ENCODE measurements at regions not wholly inside any gene's neighbourhood (a gene's known extent, or its start where the extent isn't known, plus 50 kb on each side); places are given as distances from the start of the nearest gene placed in this dataset.
"Not testable (repeated sequence)": the region's sequence is repeated elsewhere in the genome, so short reads cannot be mapped to it uniquely, and the experiment has no call there.

DNA sequence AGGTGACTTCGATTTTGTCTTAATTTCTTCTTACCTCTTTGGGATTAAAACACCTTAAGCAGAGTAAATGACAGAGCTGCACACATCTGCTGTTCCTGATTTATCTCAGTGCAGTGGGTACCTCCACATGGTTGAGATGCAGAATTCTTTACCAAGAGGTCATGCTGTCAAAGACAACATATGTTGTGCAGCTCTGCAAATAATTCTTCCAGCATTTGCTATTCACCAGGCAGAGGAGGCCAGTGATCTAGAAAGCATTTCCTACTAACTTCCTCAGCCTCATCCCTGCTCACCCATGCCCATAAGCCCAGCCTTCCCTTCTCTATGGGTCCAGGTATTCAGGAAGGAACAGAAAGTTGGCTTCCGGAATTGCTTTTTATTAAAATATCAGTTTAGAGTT, 109.3 kb downstream of the THBS2 start:
- DNase-seq (ENCODE audit: low read depth, low spot score) = no peak

DNA sequence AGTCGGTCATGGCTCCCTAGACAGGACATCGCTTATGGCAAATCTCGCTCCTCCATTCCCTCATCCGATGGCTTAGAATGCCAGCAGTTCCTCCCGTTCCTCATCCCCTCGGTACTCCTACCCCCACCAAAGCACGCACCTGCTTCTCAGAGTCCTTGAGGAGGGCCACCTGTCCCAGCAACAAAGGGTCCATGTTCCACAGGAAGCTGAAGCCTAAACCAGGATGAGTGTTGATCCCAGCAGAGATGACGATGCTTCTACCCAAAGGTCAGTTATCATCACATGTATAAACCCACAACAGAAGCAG, 111.2 kb downstream of the THBS2 start:
- no peak for DNase-seq (ENCODE audit: low read depth, low spot score)

DNA sequence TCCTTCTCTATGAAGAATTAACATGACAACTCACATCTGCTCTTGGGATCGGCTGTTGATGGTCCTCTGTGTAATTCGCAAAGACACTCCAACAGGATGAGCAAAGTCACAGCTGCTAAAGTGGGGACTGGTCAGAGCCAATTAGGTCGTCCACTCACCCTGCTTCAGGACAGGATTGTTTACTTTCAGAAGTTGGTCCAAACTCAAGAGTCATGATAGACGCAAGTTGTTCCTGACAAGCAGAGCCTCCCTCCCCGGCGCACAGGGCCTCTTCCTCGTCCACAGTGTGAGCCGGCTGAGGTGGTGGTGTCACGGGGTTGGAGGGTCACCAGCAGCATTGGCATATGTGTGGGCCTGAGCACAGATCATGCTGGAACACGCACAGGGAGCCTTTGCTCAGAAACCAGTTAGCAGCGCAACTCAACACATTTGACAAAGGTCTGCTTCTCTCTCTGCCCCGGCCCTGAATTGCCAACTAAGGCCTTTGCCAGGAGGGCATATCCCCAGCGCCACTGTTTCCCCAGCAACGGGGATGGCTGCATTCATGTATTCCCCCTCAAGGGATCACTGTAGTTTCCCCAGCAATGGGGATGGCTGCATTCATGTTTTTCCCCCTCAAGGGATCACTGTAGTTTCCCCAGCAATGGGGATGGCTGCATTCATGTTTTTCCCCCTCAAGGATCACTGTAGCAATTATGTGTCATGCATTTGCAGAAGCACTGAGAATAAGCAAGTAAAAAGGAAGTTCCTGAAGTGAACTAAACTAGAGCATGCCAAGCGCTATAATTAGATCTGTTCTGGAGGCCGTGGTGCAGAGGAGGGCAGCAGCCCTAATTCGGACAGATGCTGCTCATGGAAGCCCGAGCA, 111.7 kb downstream of the THBS2 start:
- DNase-seq (ENCODE audit: low read depth, low spot score) = no peak

DNA sequence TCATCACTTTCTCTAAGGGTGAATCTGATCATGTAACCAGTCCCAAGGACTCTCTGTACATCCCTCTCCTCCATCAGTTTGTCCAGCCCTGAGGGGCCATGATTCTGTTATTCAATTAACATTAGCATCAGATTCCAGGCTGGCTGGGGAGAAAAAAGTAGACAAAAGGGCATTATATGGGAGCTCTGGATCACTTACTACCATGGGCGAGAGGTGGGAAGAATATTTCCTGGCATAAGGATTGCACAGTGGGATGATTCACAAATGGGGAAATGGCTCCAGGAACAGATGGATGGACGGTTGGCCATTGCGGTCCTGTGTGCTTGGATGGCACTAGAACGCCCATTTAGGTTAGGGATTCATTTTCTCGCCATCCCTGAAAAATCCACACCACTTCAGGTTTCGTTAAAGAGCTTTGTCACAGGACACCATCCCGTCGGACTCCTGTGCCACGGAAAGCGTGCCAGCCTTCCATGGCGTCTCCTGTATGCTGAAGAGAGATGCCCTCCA, 112.6 kb downstream of the THBS2 start:
- DNase-seq (ENCODE audit: low read depth, low spot score) = no peak

DNA sequence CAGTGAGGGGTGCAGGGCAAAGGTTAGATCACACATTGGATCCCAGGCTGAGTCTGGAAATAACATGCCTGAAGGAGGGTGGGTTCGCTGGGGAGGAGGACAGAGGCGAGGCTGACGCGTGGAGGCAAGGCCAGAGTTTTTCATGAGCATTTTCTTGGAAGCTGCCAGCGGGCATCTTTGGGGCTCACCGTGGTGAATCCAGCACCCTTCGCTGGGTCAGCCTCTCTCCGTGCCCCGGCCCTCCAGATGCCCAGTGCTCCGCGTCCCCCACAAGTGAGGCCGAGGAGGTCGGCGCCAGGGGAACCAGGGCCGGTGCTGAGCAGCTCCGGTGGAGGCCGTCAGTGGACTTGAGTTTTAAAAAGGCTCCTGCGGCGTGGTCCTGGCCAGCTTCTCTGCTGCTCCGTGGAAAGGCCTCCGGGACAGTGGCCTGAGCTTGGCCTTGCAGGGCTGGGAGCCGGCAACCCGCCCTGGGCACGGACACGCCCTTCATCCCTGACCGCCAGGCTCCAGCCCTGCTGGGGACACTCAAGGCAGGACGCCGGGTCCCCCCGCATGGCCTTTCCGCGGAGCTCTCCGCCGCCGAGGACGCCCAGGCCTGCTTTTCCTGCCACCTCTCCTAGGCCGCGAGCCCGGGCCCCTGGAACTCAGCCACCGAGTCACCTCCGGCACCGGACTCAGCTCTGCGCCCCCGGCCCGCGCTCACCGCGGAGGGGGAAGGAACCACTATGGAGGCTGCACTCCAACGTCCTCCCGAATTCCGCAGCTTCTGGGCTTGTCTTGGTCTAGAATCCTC, 114.3 kb downstream of the THBS2 start:
- no peak for DNase-seq (ENCODE audit: low read depth, low spot score)

DNA sequence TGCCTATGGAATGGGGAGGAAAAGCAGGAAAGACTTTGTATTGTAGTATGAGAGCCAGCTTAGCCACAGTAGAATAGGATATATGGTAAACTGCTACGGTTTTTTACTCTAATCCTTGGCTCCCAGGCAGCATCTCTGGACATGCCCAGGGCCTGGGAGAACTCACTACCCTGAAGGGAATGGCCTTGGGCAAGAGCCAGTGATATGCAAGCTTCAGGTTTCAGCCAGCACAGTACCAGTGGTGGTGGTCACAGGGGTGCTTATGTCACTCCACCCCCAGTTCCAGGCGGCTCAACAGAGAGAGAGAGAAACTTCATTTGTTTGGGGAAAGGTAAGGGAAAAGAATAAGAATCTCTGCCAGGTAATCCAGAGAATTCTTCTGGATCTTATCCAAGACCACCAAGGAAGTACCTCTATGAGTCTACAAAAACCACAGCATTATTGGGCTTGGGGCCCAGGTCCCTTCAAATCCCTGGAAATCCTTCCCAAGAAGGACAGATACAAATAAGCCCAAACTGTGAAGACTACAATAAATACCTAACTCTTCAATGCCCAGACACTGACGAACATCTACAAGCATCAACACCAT, 121.2 kb downstream of the THBS2 start:
- DNase-seq (ENCODE audit: low read depth, low spot score) = no peak

DNA sequence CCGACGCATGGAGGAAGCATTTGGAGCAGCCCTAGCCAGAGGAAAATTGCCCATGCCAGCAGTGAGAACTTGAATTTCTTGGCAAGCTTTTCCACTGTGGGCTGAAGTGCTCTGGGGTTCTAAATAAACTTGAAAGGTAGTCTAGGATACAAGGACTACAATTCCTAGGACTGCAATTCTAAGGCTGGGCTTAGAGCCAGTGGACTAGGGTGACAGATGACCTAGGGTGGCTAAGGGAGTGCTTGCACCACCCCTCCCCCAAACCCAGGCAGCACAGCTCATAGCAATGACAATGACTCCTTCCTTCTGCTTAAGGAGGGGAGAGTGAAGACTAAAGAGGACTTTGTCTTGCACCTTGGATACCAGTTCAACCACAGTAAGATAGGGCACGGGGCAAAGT, 122.3 kb downstream of the THBS2 start:
- no peak for DNase-seq (ENCODE audit: low read depth, low spot score)

DNA sequence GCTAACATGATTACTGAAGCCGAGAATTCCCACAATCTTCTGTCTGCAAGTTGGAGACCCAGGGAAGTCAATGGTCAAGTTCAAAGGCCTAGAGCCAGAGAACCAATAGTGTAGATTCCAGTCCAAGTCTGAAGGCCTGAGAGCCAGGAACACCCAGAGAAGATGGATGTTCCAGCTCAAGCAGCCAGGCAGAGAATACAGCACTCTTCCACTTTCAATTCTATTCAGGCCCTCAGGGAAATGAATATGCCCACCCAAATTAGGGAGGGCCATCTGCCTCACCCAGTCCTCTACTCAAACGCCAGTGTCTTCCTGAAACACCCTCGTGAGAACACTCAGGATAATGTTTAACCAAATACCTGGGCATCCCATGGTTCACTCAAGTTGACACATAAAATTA, 123.5 kb downstream of the THBS2 start:
- DNase-seq (ENCODE audit: low read depth, low spot score) = no peak

DNA sequence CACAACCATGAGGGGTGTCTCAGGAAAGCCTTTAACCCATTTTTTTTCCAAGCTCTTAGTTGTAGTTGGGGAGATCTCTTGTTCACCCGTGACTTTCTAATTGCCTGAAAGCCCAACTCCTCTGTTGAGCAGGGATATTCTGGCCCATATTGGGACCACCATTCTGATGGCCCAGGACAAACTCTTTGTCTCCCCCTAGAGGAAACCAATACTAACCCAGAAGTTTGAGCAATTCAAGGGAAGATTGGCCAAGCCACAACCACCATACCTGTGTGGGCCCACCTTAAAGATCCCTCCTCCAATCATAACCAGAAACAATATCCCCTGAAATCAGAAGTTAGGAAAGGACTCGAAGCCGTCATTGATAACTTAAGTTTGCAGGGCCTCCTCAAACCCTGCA, 132.6 kb downstream of the THBS2 start:
- DNase-seq (ENCODE audit: low read depth, low spot score) = no peak

DNA sequence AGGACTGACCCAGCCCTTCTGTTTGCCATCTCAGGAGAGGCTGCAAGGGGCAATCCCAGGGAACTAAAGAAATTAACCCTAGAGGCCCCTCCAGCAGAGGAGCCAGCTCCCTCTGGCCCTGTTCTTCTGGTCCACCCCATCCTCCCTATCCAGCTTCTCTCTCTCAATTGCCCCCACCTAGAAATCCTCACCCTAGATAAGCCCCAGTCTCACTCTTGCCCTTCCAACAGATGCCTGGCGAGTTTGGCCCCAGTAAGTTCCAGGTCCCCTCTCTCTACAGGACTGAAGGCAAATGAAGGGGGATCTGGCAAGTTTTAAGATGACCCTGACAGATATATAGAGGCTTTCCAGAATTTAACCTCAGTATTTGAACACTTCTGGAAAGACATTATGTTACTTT, 134.0 kb downstream of the THBS2 start:
- no peak for DNase-seq (ENCODE audit: low read depth, low spot score)

DNA sequence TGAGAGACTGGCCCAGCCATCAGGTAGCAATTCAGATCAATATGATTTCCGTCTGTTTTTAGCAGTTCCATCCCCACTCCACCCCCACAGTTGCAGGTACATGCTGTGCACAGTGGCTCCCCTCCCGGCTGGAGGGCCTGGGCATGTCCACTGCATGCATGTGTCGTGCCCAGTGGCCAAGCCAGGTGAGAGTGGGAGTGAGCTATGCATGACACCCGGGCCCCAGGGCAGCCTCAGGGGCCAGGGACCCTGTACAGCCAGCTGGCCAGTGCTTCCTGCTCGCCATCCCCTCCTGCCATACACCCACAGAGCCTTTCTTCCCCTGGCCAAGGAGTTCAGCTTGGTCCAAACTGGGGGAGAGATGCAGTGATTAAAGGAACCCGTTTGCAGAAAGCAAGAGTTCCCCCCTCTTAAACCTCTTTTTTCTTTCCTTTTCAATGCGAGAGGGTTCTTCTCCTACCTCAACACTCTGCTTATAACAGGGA, 135.3 kb downstream of the THBS2 start:
- no peak for DNase-seq (ENCODE audit: low read depth, low spot score)

DNA sequence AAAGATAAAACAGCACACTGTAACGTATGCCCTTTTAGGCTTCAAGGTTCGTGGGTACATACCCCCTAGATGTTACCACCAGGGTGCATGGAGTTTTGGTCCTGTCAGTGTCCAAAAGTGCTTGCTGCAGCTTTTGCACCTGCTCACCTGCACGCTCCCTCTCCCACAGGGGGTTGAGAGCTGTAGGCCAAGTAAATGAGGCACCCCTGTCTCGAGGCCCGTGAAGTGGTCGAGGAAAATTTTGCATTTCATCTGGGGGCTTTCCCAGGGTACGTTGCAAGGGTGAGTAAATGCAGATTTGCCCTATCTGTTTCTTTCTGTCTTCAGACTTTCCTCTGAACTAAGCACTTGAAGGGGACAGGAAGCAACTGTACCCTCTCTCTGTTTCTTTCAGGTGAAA, 136.0 kb downstream of the THBS2 start:
- no peak for DNase-seq (ENCODE audit: low read depth, low spot score)

DNA sequence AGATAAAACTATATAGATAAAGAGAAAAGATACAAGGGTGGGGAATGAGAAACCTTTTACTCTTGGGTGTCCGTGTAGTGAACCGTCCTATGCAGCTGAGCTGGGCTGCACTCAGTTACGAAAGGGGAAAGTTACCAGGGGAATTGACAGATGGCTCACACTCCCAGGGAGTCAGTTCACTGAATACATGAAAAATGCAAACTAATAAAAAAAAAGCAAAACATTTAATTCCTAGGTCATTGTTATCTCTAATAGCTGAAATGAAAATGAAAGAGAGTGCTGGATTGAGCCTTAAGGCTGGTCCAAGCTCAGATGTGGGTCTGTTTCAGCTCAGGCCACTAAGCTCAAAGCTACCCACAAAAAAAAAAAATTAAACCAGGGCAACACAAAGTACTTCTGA, 138.0 kb downstream of the THBS2 start:
- DNase-seq (ENCODE audit: low read depth, low spot score) = no peak

DNA sequence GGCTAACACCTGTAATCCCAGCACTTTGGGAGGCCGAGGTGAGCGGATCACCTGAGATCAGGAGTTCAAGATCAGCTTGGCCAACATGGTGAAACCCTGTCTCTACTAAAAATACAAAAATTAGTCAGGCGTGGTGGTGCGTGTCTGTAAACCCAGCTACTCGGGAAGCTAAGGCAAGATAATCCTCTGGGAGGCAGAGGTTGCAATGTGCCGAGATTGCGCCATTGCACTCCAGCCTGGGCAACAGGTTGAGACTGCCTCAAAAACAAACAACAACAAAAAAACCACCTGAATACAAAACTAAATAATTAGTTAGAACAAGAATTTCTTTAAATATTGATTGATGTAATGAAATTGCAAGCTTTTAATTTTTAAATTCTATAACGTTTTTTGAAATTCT, 139.0 kb downstream of the THBS2 start:
- DNase-seq (ENCODE audit: low read depth, low spot score) = not testable (repeated sequence)

DNA sequence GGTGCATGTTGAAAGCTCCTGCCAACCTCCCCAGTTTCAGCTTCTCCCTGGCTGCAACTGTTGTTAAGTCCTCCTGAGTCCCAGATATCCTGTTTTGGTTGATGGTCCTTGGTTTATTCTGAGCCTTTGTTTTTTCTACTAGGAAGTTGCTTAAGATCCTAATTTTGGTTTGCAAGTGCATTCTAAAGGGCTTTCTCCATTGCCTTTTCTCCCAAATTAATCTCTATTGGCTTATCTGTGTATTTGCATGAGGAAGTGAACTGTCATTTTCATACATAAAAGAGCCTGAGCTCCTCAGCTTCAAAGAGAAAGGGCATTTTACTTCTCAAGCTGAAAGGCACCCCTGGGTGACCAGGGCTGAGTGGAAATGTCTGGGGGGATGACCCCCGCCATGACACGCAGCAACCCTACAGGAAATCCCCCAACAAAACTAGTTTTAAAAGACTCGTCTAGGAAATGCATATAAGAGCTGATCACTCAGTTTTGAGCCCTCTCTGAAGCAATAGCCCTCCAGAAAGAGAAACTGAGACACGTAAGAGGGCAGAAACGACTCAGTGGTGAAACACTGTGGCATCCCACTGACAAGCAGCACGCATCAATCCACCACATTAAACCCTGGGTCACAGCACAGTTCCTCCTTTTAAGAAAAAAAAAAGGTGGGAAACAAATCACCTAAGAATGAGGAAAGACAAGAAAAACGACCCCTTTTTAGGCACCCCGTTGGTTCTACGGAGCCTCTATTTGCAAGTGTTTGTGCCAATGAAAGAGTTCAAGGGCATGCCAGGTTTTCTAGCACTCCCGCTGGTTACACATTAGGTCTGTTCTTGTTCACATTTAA, 140.9 kb downstream of the THBS2 start:
- DNase-seq (ENCODE audit: low read depth, low spot score) = no peak

DNA sequence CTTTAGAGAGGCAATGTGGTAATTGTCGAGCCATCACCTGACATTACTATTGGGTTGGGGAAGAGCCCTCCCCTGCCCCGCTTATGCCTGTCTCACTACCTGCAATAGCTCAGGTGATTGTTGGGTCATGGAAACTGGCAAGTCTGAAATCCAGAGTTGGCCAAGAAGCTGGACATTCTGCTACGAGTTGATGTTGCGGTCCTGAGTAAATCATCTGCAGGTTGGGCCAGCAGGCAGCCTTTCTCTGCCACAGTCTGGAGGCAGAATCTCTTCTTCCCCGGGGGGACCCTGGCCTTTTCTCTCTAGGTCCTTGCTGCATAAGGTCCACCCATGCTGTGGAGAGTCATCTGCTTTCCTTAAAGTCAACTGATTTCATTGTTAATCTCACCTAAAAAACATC, 142.4 kb downstream of the THBS2 start:
- no peak for DNase-seq (ENCODE audit: low read depth, low spot score)

DNA sequence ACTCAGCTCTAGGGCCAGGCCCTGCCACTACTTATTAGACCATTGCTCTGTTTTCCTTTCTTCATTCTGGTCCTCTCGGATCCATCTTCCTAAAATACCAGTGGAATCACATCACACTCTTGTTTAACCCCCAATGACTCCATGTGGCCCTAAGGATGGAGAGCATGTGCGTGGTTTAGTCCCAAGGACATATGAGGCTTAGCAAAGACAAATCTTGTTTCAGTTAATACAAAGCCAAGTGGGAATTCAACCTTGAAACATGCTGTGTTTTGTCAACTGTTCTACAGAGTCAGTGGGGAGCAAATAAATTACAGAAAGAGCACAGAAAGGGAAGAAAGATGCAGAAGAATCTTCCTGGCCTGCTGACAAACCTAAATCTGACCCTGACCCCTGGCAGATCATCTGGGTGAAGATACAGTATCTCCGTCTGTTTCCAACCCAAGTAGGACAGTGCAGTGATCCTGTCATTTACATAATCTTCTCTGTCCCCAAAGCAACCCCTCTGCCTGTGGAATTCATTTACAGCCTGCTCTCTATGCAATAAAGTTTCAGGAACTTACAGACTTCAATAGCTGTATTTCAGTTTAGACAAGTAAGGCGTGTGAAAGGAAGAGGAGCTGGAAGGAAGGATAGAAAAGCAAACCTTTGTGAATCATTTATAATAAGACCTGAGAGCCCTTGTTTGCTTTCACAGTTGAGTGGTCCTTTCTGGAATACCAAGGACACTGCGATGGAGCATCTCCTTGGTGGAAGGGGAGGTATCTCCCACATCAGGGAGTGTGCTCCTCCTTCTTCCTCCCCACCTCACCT, 144.0 kb downstream of the THBS2 start:
- DNase-seq (ENCODE audit: low read depth, low spot score) = no peak

DNA sequence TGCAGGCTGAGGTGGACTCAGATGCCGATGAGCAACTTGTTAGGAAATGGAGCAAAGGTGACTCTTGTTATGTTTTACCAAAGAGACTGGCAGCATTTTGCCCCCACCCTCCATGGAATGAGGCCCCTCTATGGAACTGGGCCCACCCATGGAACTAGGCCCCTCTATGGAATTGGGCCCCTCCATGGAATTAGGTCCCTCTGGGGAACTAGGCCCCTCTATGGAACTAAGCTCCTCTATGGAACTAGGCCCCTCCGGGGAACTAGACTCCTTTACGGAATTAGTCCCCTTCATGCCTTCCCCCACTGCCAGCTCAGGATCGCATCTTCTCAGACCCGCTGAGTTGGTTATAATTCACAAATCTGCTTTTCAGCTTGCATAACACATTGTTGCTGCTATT, 144.9 kb downstream of the THBS2 start:
- DNase-seq (ENCODE audit: low read depth, low spot score) = no peak

DNA sequence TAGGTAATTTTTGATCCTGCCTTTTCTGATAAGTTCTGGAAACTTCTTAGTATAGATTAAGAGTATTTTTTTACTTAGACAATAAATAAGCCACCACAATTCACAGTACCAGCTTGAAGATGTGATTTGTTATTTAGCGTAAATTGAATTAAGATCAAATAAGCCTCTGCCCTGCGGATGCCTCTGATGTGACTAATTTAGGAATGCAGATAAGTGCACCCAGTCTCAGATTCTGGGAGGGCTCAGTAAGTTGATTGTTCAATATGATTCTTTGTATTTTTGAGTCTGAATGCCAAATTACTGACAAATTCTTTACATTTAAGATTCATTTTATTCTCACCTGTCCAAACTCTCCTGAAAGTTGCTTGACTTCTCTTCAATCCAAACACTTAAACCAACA, 147.5 kb downstream of the THBS2 start:
- no peak for DNase-seq (ENCODE audit: low read depth, low spot score)

DNA sequence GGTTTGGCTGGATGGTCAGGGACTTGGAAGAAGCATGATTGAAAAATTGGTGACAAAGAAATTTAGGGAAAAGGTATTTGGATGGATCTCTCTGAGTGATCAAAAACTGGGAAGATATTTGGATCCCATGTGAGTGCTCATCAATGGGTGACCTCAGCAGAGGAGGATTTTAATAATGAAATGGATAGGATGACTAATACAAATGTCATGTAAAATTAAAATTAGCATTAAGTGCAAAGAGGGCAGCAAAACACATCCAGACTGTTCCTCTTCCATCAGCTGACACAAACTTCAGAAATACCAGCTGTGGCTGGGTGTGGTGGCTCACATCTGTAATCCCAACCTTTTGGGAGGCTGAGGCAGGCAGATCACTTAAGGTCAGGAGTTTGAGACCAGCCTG, 151.7 kb downstream of the THBS2 start:
- DNase-seq (ENCODE audit: low read depth, low spot score) = no peak
